ENCODE measurements at regions not wholly inside any gene's neighbourhood (a gene's known extent, or its start where the extent isn't known, plus 50 kb on each side); places are given as distances from the start of the nearest gene placed in this dataset.

DNA sequence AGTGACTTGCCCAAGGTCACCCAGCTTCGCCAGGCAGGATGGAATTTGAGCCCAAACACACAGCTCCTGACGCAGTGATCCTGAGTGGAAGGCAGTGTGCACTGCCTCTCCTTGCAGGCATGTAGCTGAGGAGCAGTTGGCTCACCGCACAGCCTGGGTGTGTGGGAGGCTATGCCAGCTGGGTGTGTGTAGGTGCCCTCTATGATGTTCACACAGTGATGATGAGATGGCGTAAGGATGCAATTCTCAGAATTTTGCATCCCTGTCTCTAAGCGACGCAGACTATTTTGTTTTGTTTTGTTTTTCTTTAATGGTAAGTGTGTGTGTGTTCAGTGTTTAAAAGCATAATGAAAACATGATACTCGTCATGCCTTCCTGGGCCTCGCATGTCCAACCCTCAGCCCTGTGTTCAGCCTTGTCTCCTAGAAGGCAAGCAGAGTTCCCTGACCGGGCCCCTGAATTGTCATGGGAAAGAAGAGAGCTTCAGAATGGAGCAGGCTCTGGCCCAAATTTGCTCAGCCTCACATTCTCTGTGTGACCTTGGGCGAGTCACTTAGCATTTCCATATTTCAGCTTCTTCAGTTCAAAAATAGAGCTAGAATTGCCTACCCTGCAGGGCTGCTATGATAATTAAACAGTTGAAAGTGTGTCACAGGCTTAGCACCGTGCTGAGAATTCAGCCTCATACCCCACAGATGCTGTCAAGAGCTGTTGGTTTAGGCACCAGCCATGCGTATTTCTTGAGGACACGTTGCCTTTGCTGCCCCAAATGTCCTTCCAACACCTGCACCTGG is 603.6 kb upstream of the RAB6C start (continued):
- TF ChIP-seq, protein P1, sequence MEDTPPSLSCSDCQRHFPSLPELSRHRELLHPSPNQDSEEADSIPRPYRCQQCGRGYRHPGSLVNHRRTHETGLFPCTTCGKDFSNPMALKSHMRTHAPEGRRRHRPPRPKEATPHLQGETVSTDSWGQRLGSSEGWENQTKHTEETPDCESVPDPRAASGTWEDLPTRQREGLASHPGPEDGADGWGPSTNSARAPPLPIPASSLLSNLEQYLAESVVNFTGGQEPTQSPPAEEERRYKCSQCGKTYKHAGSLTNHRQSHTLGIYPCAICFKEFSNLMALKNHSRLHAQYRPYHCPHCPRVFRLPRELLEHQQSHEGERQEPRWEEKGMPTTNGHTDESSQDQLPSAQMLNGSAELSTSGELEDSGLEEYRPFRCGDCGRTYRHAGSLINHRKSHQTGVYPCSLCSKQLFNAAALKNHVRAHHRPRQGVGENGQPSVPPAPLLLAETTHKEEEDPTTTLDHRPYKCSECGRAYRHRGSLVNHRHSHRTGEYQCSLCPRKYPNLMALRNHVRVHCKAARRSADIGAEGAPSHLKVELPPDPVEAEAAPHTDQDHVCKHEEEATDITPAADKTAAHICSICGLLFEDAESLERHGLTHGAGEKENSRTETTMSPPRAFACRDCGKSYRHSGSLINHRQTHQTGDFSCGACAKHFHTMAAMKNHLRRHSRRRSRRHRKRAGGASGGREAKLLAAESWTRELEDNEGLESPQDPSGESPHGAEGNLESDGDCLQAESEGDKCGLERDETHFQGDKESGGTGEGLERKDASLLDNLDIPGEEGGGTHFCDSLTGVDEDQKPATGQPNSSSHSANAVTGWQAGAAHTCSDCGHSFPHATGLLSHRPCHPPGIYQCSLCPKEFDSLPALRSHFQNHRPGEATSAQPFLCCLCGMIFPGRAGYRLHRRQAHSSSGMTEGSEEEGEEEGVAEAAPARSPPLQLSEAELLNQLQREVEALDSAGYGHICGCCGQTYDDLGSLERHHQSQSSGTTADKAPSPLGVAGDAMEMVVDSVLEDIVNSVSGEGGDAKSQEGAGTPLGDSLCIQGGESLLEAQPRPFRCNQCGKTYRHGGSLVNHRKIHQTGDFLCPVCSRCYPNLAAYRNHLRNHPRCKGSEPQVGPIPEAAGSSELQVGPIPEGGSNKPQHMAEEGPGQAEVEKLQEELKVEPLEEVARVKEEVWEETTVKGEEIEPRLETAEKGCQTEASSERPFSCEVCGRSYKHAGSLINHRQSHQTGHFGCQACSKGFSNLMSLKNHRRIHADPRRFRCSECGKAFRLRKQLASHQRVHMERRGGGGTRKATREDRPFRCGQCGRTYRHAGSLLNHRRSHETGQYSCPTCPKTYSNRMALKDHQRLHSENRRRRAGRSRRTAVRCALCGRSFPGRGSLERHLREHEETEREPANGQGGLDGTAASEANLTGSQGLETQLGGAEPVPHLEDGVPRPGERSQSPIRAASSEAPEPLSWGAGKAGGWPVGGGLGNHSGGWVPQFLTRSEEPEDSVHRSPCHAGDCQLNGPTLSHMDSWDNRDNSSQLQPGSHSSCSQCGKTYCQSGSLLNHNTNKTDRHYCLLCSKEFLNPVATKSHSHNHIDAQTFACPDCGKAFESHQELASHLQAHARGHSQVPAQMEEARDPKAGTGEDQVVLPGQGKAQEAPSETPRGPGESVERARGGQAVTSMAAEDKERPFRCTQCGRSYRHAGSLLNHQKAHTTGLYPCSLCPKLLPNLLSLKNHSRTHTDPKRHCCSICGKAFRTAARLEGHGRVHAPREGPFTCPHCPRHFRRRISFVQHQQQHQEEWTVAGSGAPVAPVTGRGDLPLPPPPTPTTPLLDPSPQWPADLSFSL (CRISPR knock-in tag; IDR thresholded peaks at IDR 0.05): no peak

DNA sequence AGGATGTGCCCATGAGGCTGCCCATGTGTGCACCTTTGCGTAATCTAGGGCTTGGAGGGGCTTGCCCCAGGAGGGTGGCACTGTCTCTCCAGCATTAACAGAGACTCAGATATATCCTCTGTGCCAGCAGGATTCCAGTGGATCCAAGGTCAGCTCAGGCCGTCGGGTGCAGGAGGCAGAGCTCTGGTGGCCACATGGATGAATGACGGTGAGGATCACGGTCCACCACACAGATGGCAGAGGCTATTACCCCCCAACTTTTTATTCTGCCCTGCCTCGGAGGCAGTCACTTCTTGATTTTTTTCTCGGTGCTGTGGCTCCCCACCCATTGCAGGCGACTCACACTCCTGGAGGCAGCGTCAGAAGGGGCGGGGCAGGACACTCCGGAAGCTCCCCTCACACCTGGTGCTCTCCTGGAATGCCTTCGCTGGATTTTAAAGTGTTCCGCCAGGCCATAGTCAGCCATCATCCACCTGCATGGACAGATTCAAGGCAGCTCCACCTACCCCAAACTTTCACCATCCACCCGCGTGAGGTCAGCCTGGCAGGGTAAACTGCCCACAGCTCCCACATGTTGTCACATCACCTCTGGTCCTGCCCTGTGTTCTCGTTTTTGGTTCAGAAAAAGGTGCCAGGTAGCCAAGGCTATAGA is 602.9 kb upstream of the RAB6C start:
- H2AFZ ChIP-seq (ENCODE audit: low read length): no peak overlapping the region
- no peaks in the 10 kb centered on the region for H4K20me1 ChIP-seq (ENCODE audit: insufficient read depth, low read length)
- H3K4me3 ChIP-seq (replicated peaks in 1 of 3; ENCODE audit: insufficient read depth in 1 of 3, low read depth in 2 of 3, low read length in 3 of 3): no peak overlapping the region
- H3K79me2 ChIP-seq (ENCODE audit: insufficient read depth, low read length): no peaks in the 10 kb centered on the region
- no peak overlapping the region for H3K27ac ChIP-seq (ENCODE audit: extremely low read length, insufficient read depth, low read length)
- ATAC-seq: peak; percentile 59
- no peak for FAIRE-seq
- no TSS peak for BruUV-seq (replicated peaks)
- no peak overlapping the region for H3K4me2 ChIP-seq (ENCODE audit: low read depth, low read length)
- H3K36me3 ChIP-seq (replicated peaks in 1 of 2; ENCODE audit: control insufficient read depth in 1 of 2, insufficient read depth in 2 of 2, low read length in 2 of 2): no peaks in the 10 kb centered on the region
- peaks cover 8% of the 10 kb centered on the region; the same call in 1 of the 2 replicates for H3K4me1 ChIP-seq (ENCODE audit: insufficient read depth, low read length)
- in situ Hi-C loops (cut with HindIII; ENCODE audit: extremely low pct_ligation_motif_present, low pct_unique_long_range_greater_than_20kb) (no loop called here), intact Hi-C loops (cut with micrococcal nuclease; ENCODE audit: unreplicated experiment) (no loop called here)
- no peaks in the 10 kb centered on the region for H3K9me3 ChIP-seq (ENCODE audit: low read length)
- H3K9ac ChIP-seq (ENCODE audit: insufficient read depth, low read depth, low read length): no peak overlapping the region
- DNase-seq (ENCODE audit: low spot score): no peak
- CTCF ChIA-PET (ENCODE audit: low intra/inter-chr PET ratio, low total read pairs): no interaction called here
- POLR2A ChIA-PET: no interaction called here
- no peaks in the 10 kb centered on the region for H3K27me3 ChIP-seq (ENCODE audit: control insufficient read depth in 1 of 2, insufficient read depth in 2 of 2, low read length in 2 of 2)
- 46% methylated on average over 12 of the region's 16 CpGs for WGBS (ENCODE audit: low lambda C conversion rate)
- TF ChIP-seq PHF20 (CRISPR knock-in tag; IDR thresholded peaks at IDR 0.05) (no peak), YY1 (IDR thresholded peaks at IDR 0.05; ENCODE audit: insufficient read depth, insufficient replicate concordance, low read depth, low read length) (no peak), CHCHD3 (CRISPR knock-in tag; IDR thresholded peaks at IDR 0.05) (no peak), TEAD2 (CRISPR knock-in tag; IDR thresholded peaks at IDR 0.05) (no peak)
- TF ChIP-seq, protein P2, sequence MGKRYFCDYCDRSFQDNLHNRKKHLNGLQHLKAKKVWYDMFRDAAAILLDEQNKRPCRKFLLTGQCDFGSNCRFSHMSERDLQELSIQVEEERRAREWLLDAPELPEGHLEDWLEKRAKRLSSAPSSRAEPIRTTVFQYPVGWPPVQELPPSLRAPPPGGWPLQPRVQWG (CRISPR knock-in tag; IDR thresholded peaks at IDR 0.05; ENCODE audit: borderline replicate concordance, low read depth): no peak
- TF ChIP-seq, protein P3, sequence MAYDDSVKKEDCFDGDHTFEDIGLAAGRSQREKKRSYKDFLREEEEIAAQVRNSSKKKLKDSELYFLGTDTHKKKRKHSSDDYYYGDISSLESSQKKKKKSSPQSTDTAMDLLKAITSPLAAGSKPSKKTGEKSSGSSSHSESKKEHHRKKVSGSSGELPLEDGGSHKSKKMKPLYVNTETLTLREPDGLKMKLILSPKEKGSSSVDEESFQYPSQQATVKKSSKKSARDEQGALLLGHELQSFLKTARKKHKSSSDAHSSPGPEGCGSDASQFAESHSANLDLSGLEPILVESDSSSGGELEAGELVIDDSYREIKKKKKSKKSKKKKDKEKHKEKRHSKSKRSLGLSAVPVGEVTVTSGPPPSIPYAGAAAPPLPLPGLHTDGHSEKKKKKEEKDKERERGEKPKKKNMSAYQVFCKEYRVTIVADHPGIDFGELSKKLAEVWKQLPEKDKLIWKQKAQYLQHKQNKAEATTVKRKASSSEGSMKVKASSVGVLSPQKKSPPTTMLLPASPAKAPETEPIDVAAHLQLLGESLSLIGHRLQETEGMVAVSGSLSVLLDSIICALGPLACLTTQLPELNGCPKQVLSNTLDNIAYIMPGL (CRISPR knock-in tag; IDR thresholded peaks at IDR 0.05; ENCODE audit: borderline replicate concordance in 1 of 2, low read depth in 1 of 2): no peak
